22Rv1 (cell line): ENCODE measurements at regions not wholly inside any gene's neighbourhood (a gene's known extent, or its start where the extent isn't known, plus 50 kb on each side); places are given as distances from the start of the nearest gene placed in this dataset.

Experiments used
- ZFX ChIP-seq: fragments of 450-650 bp; IDR thresholded peaks from 2 replicates; pipeline ENCODE4 v1.6.1; 2017; ENCODE audit warnings: antibody characterized with exemption, borderline replicate concordance
- TF ChIP-seq, protein P1 (sequence below): fragments of 450-650 bp; IDR thresholded peaks from 2 replicates; pipeline ENCODE4 v1.5.1; 2017; ENCODE audit warnings: mild to moderate bottlenecking

DNA sequence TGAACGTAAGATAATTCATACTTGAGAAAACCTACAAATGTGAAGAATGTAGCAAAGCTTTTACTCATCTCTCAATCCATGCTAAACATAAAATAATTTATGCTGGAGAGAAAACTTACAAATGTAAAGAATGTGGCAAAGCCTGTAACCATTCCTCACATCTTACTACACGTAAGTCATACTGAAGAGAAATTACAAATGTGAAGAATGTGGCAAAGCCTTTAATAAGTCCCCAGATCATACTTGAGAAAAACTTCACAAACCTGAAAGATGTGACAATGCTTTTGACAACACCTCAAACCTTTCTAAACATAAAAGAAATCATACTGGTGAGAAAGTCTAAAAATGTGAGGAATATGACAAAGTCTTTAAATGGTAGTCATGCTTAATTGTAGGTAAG lies 89.4 kb downstream of the ZNF675 start:
- TF ChIP-seq, protein P1, sequence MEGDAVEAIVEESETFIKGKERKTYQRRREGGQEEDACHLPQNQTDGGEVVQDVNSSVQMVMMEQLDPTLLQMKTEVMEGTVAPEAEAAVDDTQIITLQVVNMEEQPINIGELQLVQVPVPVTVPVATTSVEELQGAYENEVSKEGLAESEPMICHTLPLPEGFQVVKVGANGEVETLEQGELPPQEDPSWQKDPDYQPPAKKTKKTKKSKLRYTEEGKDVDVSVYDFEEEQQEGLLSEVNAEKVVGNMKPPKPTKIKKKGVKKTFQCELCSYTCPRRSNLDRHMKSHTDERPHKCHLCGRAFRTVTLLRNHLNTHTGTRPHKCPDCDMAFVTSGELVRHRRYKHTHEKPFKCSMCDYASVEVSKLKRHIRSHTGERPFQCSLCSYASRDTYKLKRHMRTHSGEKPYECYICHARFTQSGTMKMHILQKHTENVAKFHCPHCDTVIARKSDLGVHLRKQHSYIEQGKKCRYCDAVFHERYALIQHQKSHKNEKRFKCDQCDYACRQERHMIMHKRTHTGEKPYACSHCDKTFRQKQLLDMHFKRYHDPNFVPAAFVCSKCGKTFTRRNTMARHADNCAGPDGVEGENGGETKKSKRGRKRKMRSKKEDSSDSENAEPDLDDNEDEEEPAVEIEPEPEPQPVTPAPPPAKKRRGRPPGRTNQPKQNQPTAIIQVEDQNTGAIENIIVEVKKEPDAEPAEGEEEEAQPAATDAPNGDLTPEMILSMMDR, result no peak
- no peak for TF ChIP-seq ZFX
